ENCODE measurements at regions not wholly inside any gene's neighbourhood (a gene's known extent, or its start where the extent isn't known, plus 50 kb on each side); places are given as distances from the start of the nearest gene placed in this dataset.
A peak's percentile ranks its signal among the peaks of the same experiment; 100 is the strongest.

GRCh38 chr1:31514117-31514516 is 62.2 kb upstream of the TINAGL1 start:
- H3K27ac ChIP-seq (ENCODE audit: extremely low read length, insufficient read depth, low read length), result no peak overlapping the region
- 33% methylated on average over 1 of the region's 5 CpGs for WGBS (ENCODE audit: low lambda C conversion rate)
- no TSS peak for BruUV-seq (replicated peaks)
- DNase-seq (ENCODE audit: low spot score) (no peak), FAIRE-seq (no peak), ATAC-seq (no peak)
- no peaks in the 10 kb centered on the region for H4K20me1 ChIP-seq (ENCODE audit: insufficient read depth, low read length)
- no peak overlapping the region for H2AFZ ChIP-seq (ENCODE audit: low read length)
- H3K36me3 ChIP-seq (replicated peaks in 1 of 2; ENCODE audit: control insufficient read depth in 1 of 2, insufficient read depth in 2 of 2, low read length in 2 of 2), result no peaks in the 10 kb centered on the region
- no peaks in the 10 kb centered on the region for H3K79me2 ChIP-seq (ENCODE audit: insufficient read depth, low read length)
- ChIA-PET POLR2A (no interaction called here), CTCF (ENCODE audit: low intra/inter-chr PET ratio, low total read pairs) (no interaction called here)
- H3K4me1 ChIP-seq (ENCODE audit: insufficient read depth, low read length), result peaks cover 78% of the 10 kb centered on the region
- in situ Hi-C loops (cut with HindIII; ENCODE audit: extremely low pct_ligation_motif_present, low pct_unique_long_range_greater_than_20kb) (no loop called here), intact Hi-C loops (cut with micrococcal nuclease; ENCODE audit: unreplicated experiment) (no loop called here)
- H3K9ac ChIP-seq (ENCODE audit: insufficient read depth, low read depth, low read length), result no peak overlapping the region
- no peak overlapping the region for H3K4me3 ChIP-seq (replicated peaks in 1 of 3; ENCODE audit: insufficient read depth in 1 of 3, low read depth in 2 of 3, low read length in 3 of 3)
- H3K9me3 ChIP-seq (ENCODE audit: low read length), result no peaks in the 10 kb centered on the region
- no peak overlapping the region for H3K4me2 ChIP-seq (ENCODE audit: low read depth, low read length)
- no peaks in the 10 kb centered on the region for H3K27me3 ChIP-seq (ENCODE audit: control insufficient read depth in 1 of 2, insufficient read depth in 2 of 2, low read length in 2 of 2)
- TF ChIP-seq ZNF329 (CRISPR knock-in tag; IDR thresholded peaks at IDR 0.05; ENCODE audit: low read depth), result no peak
- peak; percentile 48 for TF ChIP-seq CTCF (CRISPR knock-in tag; IDR thresholded peaks at IDR 0.05)
- TF ChIP-seq ZNF766 (CRISPR knock-in tag; IDR thresholded peaks at IDR 0.05; ENCODE audit: borderline replicate concordance), result no peak
- TF ChIP-seq ZNF230 (CRISPR knock-in tag; IDR thresholded peaks at IDR 0.05), result 0 out of 2 replicates have a peak, but pooled peaks have one; percentile 29
- no peak for TF ChIP-seq NR3C1 (CRISPR knock-in tag; IDR thresholded peaks at IDR 0.05)
- TF ChIP-seq ZSCAN21 (CRISPR knock-in tag; IDR thresholded peaks at IDR 0.05; ENCODE audit: borderline replicate concordance), result no peak
- no peak for TF ChIP-seq ZNF788 (CRISPR knock-in tag; IDR thresholded peaks at IDR 0.05; ENCODE audit: borderline replicate concordance)
- no peak for TF ChIP-seq MTA1 (CRISPR knock-in tag; IDR thresholded peaks at IDR 0.05; ENCODE audit: borderline replicate concordance)
- TF ChIP-seq ZMYM2 (CRISPR knock-in tag; IDR thresholded peaks at IDR 0.05), result no peak
- 0 out of 2 replicates have a peak, but pooled peaks have one; percentile 8 for TF ChIP-seq SMC3 (IDR thresholded peaks at IDR 0.05; ENCODE audit: low read length)
- no peak for TF ChIP-seq KLF11 (CRISPR knock-in tag; IDR thresholded peaks at IDR 0.05)
- no peak for TF ChIP-seq ZNF451 (CRISPR knock-in tag; IDR thresholded peaks at IDR 0.05)
- no peak for TF ChIP-seq ZBTB1 (CRISPR knock-in tag; IDR thresholded peaks at IDR 0.05; ENCODE audit: borderline replicate concordance)
- TF ChIP-seq NBN (conservative IDR thresholded peaks at IDR 0.05), result no peak
- TF ChIP-seq RFXANK (CRISPR knock-in tag; IDR thresholded peaks at IDR 0.05), result no peak
- peak; percentile 36 for TF ChIP-seq STAG1 (CRISPR knock-in tag; IDR thresholded peaks at IDR 0.05)
- TF ChIP-seq PPARG (CRISPR knock-in tag; conservative IDR thresholded peaks at IDR 0.05), result no peak
- no peak for TF ChIP-seq SNRNP70 (IDR thresholded peaks at IDR 0.05; ENCODE audit: low read depth, low read length)
- TF ChIP-seq SMAD3 (CRISPR knock-in tag; IDR thresholded peaks at IDR 0.05), result no peak
- TF ChIP-seq GPBP1L1 (CRISPR knock-in tag; IDR thresholded peaks at IDR 0.05), result no peak
- no peak for TF ChIP-seq NFAT5 (CRISPR knock-in tag; IDR thresholded peaks at IDR 0.05)

Data from HepG2 (cell line).